Smooth muscle cell (in vitro differentiated cells): ENCODE measurements at regions not wholly inside any gene's neighbourhood (a gene's known extent, or its start where the extent isn't known, plus 50 kb on each side); places are given as distances from the start of the nearest gene placed in this dataset.

Experiments
- DNase-seq: peaks from one replicate; lab custom pipeline; 2025; ENCODE audit not compliant: unreplicated experiment; lab: John Stamatoyannopoulos, UW
- H2AFZ ChIP-seq: fragments of 200-600 bp; sonication (generic); 2 replicates; pipeline ENCODE4 v1.6.0; 2016; ENCODE audit warnings: antibody characterized with exemption, low read depth, mild to moderate bottlenecking
- H3F3A ChIP-seq: fragments of 200-600 bp; sonication (generic); 2 replicates; pipeline ENCODE4 v1.6.0; 2017; ENCODE audit warnings: antibody characterized with exemption, low read depth
- H3K27ac ChIP-seq: fragments of 200-600 bp; sonication (generic); 2 replicates; pipeline ENCODE4 v1.5.1; 2016; ENCODE audit warnings: low read depth, mild to moderate bottlenecking
- H3K27me3 ChIP-seq: fragments of 200-600 bp; sonication (generic); 2 replicates; pipeline ENCODE4 v1.6.1; 2016; ENCODE audit warnings: low read depth, mild to moderate bottlenecking
- H3K36me3 ChIP-seq: fragments of 200-600 bp; sonication (generic); 2 replicates; pipeline ENCODE4 v1.5.1; 2016; ENCODE audit warnings: low read depth
- H3K4me1 ChIP-seq: fragments of 200-600 bp; sonication (generic); 2 replicates; pipeline ENCODE4 v1.5.1; 2016; ENCODE audit warnings: low read depth
- H3K4me2 ChIP-seq: fragments of 200-600 bp; sonication (generic); 2 replicates; pipeline ENCODE4 v1.6.0; 2016; ENCODE audit warnings: mild to moderate bottlenecking
- H3K4me3 ChIP-seq: fragments of 200-600 bp; sonication (generic); 2 replicates; pipeline ENCODE4 v1.5.1; 2016; ENCODE audit warnings: mild to moderate bottlenecking
- H3K79me2 ChIP-seq: fragments of 200-600 bp; sonication (generic); 2 replicates; pipeline ENCODE4 v1.6.0; 2016; ENCODE audit warnings: low read depth, mild to moderate bottlenecking
- H3K9ac ChIP-seq: fragments of 200-600 bp; sonication (generic); 2 replicates; pipeline ENCODE4 v1.6.0; 2016; ENCODE audit warnings: low read depth
- H3K9me3 ChIP-seq: fragments of 200-600 bp; sonication (generic); replicated peaks from 2 replicates; pipeline ENCODE4 v1.5.1; 2016; ENCODE audit warnings: low read depth
- H4K20me1 ChIP-seq: fragments of 200-600 bp; sonication (generic); 2 replicates; pipeline ENCODE4 v1.6.0; 2016; ENCODE audit warnings: low read depth
- CTCF ChIP-seq: fragments of 200-600 bp; sonication (generic); IDR thresholded peaks from 2 replicates; pipeline ENCODE4 v1.5.1; 2017; ENCODE audit warnings: borderline replicate concordance, mild to moderate bottlenecking, antibody characterized with exemption; ENCODE audit not compliant: insufficient read depth, poor library complexity, severe bottlenecking
- WGBS: methylation state at CpG from one replicate; pipeline ENCODE4 v1.1.7; 2016; ENCODE audit warnings: low lambda C conversion rate; 5-methylcytosine and 5-hydroxymethylcytosine counted together

DNA sequence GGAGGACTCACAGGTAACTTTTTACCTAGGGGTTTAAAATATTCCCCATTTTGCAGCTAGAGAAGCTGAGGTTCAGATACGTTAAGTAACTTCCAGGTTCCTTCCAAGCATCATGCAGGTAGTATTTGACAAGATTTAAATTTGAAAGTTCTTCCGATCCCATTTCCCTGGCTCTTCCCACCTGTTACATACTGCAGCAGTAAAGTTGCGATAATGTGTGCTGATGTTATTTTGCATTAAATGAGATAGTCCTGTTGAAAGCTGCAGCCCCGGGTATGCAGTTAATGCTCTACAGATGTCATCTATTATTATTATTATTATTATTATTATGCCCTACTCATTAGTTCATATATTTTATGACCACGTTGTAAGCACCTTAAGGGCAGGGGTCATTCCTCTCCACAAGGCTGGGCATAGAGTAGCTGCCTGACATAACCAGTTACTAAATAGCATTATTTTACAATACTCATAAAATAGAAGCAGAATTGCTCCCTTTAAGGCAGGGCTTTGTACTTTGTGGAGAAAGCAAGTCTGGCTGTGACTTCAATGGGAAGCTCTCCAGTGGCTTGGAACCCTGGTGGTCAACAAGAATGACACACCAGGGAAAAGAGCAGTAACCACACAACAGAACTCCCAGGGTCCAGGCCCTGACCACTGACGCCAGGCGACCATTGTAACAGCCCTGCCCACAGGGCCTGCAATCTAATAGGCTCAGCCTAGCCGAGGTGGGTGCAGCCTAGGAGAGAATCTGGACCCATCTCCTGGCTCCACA, 90.8 kb upstream of the CALM2 start:
- Histone ChIP-seq H2AFZ (no peak overlapping the region), H3K4me3 (no peak overlapping the region), H3K9me3 (no peaks in the 10 kb centered on the region), H3K4me1 (peaks cover 6% of the 10 kb centered on the region), H3K4me2 (no peak overlapping the region), H3K79me2 (no peaks in the 10 kb centered on the region), H4K20me1 (no peaks in the 10 kb centered on the region), H3K27ac (no peak overlapping the region), H3K27me3 (no peaks in the 10 kb centered on the region), H3F3A (peaks cover 3% of the 10 kb centered on the region), H3K36me3 (no peaks in the 10 kb centered on the region), H3K9ac (no peak overlapping the region)
- no peak for DNase-seq
- no peak for TF ChIP-seq CTCF
- 90% methylated on average over 8 of the region's 8 CpGs for WGBS

GRCh38 chr2:47265751-47266231, 89.5 kb upstream of the CALM2 start:
- TF ChIP-seq CTCF, result no peak
- H4K20me1 ChIP-seq, result no peaks in the 10 kb centered on the region
- H3K4me3 ChIP-seq, result no peak overlapping the region
- peaks cover 3% of the 10 kb centered on the region for H3F3A ChIP-seq
- H3K36me3 ChIP-seq, result no peaks in the 10 kb centered on the region
- no peaks in the 10 kb centered on the region for H3K9me3 ChIP-seq
- no peaks in the 10 kb centered on the region for H3K79me2 ChIP-seq
- no peak overlapping the region for H2AFZ ChIP-seq
- DNase-seq, result no peak
- H3K9ac ChIP-seq, result no peak overlapping the region
- no peak overlapping the region for H3K27ac ChIP-seq
- peak overlapping the region; percentile 14 for H3K4me2 ChIP-seq
- peaks cover 4% of the 10 kb centered on the region for H3K4me1 ChIP-seq
- 31% methylated on average over 5 of the region's 5 CpGs for WGBS
- no peaks in the 10 kb centered on the region for H3K27me3 ChIP-seq

- H3K9me3 ChIP-seq, result no peaks in the 10 kb centered on the region
- H3K4me3 ChIP-seq, result no peak overlapping the region
- H3K4me2 ChIP-seq, result peak overlapping the region; percentile 14
- no peak for DNase-seq
- no peaks in the 10 kb centered on the region for H3K79me2 ChIP-seq
- H2AFZ ChIP-seq, result no peak overlapping the region
- 19% methylated on average over 8 of the region's 8 CpGs for WGBS
- H3F3A ChIP-seq, result peaks cover 3% of the 10 kb centered on the region
- no peak overlapping the region for H3K27ac ChIP-seq
- no peaks in the 10 kb centered on the region for H3K36me3 ChIP-seq
- H3K27me3 ChIP-seq, result no peaks in the 10 kb centered on the region
- no peaks in the 10 kb centered on the region for H4K20me1 ChIP-seq
- peaks cover 4% of the 10 kb centered on the region for H3K4me1 ChIP-seq
- TF ChIP-seq CTCF, result no peak
- no peak overlapping the region for H3K9ac ChIP-seq
Measured at GRCh38 chr2:47265158-47265557, 88.8 kb upstream of the CALM2 start.

GRCh38 chr2:47264686-47265085, 88.4 kb upstream of the CALM2 start:
- Histone ChIP-seq H3F3A (peaks cover 3% of the 10 kb centered on the region), H3K27ac (no peak overlapping the region), H3K4me2 (no peak overlapping the region), H3K4me3 (no peak overlapping the region), H2AFZ (no peak overlapping the region), H3K9me3 (no peaks in the 10 kb centered on the region), H4K20me1 (no peaks in the 10 kb centered on the region), H3K27me3 (no peaks in the 10 kb centered on the region), H3K79me2 (no peaks in the 10 kb centered on the region), H3K36me3 (no peaks in the 10 kb centered on the region), H3K9ac (no peak overlapping the region), H3K4me1 (peaks cover 4% of the 10 kb centered on the region)
- WGBS, result 88% methylated on average over 8 of the region's 8 CpGs
- no peak for DNase-seq
- no peak for TF ChIP-seq CTCF
